BJ (cell line): ENCODE measurements at regions not wholly inside any gene's neighbourhood (a gene's known extent, or its start where the extent isn't known, plus 50 kb on each side); places are given as distances from the start of the nearest gene placed in this dataset.
"Not testable (repeated sequence)": the region's sequence is repeated elsewhere in the genome, so short reads cannot be mapped to it uniquely, and the experiment has no call there.

Source experiments
- CTCF ChIA-PET: fragments of 350-600 bp; formaldehyde crosslinking; extraction: SDS; loops from one replicate; lab custom pipeline; 2021; ENCODE audit warnings: antibody characterized with exemption, inconsistent platforms; lab: Yijun Ruan, JAX
- POLR2A ChIA-PET: fragments of 300-600 bp; sonication (Branson Sonifier 250); formaldehyde crosslinking; extraction: SDS; loops from one replicate; lab custom pipeline; 2021; ENCODE audit warnings: antibody characterized with exemption; lab: Charles Lee
- DNase-seq: peaks from one replicate; pipeline ENCODE4 v3.0.0-alpha.2; 2011; ENCODE audit warnings: low read depth
- H3K27me3 ChIP-seq: 2 replicates; pipeline ENCODE4 v1.6.0; 2011; ENCODE audit warnings: low read length; ENCODE audit not compliant: control insufficient read depth, insufficient read depth
- H3K36me3 ChIP-seq: 2 replicates; pipeline ENCODE4 v1.5.1; 2011; ENCODE audit warnings: low read length; ENCODE audit not compliant: control insufficient read depth, insufficient read depth
- H3K4me3 ChIP-seq: 2 replicates; pipeline ENCODE4 v1.5.1; 2011; ENCODE audit warnings: low read depth, mild to moderate bottlenecking, control low read depth, low read length
- TF ChIP-seq, protein P1 (sequence below): IDR thresholded peaks from 2 replicates; pipeline ENCODE4 v1.5.1; 2011; ENCODE audit warnings: low read depth, mild to moderate bottlenecking, control low read depth, inconsistent platforms, low read length, moderate library complexity; ENCODE audit not compliant: insufficient read depth

DNA sequence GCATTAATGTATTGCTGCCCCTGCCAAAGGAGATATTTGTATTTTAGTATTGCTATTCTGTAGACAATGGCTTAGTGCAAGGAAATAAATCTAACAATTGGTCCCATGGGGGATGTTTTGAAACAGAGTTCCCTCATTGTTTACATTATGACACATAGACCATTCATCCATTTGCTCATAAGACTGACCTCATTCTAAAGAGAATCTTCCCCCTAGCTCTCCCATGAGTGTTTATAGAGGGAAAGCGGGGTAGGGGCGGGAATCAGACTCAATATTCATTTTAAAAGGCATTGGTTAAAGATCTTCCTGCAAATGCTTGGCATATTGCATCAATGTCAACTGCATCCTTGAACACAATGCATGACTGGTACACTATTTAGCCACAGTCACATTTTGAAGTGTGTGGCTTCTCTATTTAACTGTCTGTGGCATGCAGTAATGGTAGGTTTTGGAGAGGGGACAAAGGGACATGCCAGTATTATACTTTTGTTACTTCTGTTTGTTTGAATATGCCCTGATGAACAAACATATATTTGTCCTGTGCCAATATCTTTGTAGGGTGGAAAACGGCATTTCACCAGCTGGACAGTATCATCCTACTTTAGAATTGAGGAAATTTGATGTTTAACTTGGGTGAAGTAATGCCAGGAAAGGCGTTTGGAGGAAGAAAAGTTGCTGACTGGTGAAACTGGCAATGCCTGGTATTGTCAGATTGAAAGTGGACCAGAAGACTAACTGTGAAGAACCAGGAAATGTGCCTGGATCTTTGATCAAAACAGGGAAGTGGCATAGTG, 84.1 kb upstream of the MEGF10 start:
- TF ChIP-seq, protein P1, sequence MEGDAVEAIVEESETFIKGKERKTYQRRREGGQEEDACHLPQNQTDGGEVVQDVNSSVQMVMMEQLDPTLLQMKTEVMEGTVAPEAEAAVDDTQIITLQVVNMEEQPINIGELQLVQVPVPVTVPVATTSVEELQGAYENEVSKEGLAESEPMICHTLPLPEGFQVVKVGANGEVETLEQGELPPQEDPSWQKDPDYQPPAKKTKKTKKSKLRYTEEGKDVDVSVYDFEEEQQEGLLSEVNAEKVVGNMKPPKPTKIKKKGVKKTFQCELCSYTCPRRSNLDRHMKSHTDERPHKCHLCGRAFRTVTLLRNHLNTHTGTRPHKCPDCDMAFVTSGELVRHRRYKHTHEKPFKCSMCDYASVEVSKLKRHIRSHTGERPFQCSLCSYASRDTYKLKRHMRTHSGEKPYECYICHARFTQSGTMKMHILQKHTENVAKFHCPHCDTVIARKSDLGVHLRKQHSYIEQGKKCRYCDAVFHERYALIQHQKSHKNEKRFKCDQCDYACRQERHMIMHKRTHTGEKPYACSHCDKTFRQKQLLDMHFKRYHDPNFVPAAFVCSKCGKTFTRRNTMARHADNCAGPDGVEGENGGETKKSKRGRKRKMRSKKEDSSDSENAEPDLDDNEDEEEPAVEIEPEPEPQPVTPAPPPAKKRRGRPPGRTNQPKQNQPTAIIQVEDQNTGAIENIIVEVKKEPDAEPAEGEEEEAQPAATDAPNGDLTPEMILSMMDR, result no peak
- no peaks in the 10 kb centered on the region; the same call in 1 of the 2 replicates for H3K27me3 ChIP-seq
- ChIA-PET CTCF (no interaction called here), POLR2A (no interaction called here)
- no peaks in the 10 kb centered on the region for H3K36me3 ChIP-seq
- H3K4me3 ChIP-seq, result no peak overlapping the region
- no peak for DNase-seq

DNA sequence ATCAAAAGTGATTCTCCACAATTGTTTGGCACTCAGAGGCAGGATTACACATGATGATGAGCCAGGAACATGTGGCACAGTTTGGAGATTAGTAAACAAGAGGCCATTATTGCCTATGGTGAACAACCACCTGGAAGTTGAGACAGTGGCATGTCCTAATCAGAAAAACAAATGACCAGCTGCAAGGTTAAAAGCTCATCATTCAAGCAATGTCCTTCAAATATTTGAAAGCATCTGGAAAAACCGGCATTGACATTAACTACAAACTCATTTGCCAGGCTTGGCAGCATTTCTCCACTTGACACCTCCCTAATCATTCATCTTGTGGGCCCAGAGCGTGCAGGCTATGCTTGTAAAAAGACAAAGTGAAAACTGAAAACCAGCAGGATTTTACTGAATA, 80.6 kb upstream of the MEGF10 start:
- DNase-seq, result no peak
- TF ChIP-seq, protein P1, result no peak
- no peak overlapping the region for H3K4me3 ChIP-seq
- ChIA-PET POLR2A (no interaction called here), CTCF (no interaction called here)
- no peaks in the 10 kb centered on the region for H3K36me3 ChIP-seq
- no peaks in the 10 kb centered on the region; the same call in 1 of the 2 replicates for H3K27me3 ChIP-seq

DNA sequence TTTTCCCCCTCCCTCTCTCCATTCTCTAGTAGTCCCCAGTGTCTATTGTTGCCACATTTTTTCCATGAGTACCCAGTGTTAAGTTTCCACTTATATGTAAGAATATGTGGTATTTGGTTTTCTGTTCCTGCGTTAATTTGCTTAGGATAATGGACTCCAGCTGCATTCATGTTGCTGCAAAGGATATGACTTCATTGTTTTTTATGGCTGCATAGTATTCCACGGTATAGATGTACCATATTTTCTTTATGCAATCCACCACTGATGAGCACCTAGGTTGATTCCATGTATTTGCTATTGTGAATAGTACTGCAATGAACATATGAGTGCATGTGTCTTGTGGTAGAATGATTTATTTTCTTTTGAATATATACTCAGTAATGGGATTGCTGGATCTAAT, 77.4 kb upstream of the MEGF10 start:
- Histone ChIP-seq H3K27me3 (peaks cover 2% of the 10 kb centered on the region), H3K4me3 (no peak overlapping the region), H3K36me3 (no peaks in the 10 kb centered on the region)
- DNase-seq, result no peak
- TF ChIP-seq, protein P1, result no peak
- ChIA-PET POLR2A (no interaction called here), CTCF (no interaction called here)

DNA sequence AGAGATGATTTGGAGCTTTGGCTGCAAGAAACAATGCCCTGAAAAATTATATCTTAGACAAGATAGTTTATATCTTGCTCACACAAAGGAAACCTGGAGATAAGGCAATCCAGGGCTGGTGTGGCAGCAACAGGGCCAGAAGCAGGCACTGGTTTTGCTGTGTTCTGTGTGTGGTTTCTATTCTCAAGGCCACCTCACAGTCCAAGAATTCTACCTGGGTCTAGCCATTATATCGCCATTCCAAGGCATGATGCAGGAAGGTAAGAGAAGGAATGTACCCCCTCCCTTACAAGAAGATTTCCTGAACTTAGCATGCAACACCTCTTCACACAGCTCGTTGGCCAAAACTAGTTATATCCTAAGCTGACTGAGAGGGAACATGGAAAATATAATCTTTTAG, 74.5 kb upstream of the MEGF10 start:
- no peaks in the 10 kb centered on the region for H3K36me3 ChIP-seq
- ChIA-PET POLR2A (no interaction called here), CTCF (no interaction called here)
- H3K4me3 ChIP-seq, result no peak overlapping the region
- TF ChIP-seq, protein P1, result no peak
- peaks cover 2% of the 10 kb centered on the region for H3K27me3 ChIP-seq
- DNase-seq, result no peak

- H3K27me3 ChIP-seq, result peaks cover 2% of the 10 kb centered on the region
- ChIA-PET POLR2A (no interaction called here), CTCF (no interaction called here)
- H3K4me3 ChIP-seq, result no peak overlapping the region
- no peak for DNase-seq
- H3K36me3 ChIP-seq, result no peaks in the 10 kb centered on the region
- TF ChIP-seq, protein P1, result no peak
Observed at GRCh38 chr5:127216898-127217675, 73.5 kb upstream of the MEGF10 start.

GRCh38 chr5:127221936-127222335, 68.7 kb upstream of the MEGF10 start:
- H3K4me3 ChIP-seq, H3K36me3 ChIP-seq, POLR2A ChIA-PET, DNase-seq, CTCF ChIA-PET, H3K27me3 ChIP-seq: not testable (repeated sequence)

DNA sequence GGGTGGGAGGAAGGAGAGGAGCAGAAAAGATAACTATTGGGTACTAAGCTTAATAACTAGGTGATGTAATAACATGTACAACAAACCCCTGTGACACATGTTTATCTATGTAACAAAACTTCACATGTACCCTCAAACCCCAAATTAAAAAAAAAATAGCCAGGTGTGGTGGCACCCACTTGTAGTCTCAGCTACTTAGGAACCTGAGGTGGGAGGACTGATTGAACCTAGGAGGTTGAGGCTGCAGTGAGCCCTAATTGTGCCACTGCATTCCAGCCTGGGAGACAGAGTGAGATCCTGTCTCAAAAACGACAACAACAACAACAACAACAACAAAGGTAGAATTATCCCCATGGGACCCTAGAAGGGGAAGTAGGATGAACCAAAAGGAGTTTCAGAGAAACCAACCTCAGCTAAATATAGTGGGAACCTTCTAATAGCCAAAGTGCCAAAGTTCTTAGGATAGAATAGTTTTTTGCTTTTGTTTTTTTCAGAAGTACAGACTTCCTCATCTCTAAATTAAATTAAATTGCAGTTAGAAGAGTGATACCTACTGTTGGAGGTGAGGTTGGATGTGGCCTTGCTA, 67.9 kb upstream of the MEGF10 start:
- H3K4me3 ChIP-seq, POLR2A ChIA-PET, CTCF ChIA-PET, H3K36me3 ChIP-seq, H3K27me3 ChIP-seq, DNase-seq: not testable (repeated sequence)
